BJ (cell line): ENCODE measurements at regions not wholly inside any gene's neighbourhood (a gene's known extent, or its start where the extent isn't known, plus 50 kb on each side); places are given as distances from the start of the nearest gene placed in this dataset.

Experiments used
- CTCF ChIA-PET: fragments of 350-600 bp; formaldehyde crosslinking; extraction: SDS; loops from one replicate; lab custom pipeline; 2021; ENCODE audit warnings: antibody characterized with exemption, inconsistent platforms; lab: Yijun Ruan, JAX
- POLR2A ChIA-PET: fragments of 300-600 bp; sonication (Branson Sonifier 250); formaldehyde crosslinking; extraction: SDS; loops from one replicate; lab custom pipeline; 2021; ENCODE audit warnings: antibody characterized with exemption; lab: Charles Lee
- DNase-seq: peaks from one replicate; pipeline ENCODE4 v3.0.0-alpha.2; 2011; ENCODE audit warnings: low read depth
- H3K27me3 ChIP-seq: 2 replicates; pipeline ENCODE4 v1.6.0; 2011; ENCODE audit warnings: low read length; ENCODE audit not compliant: control insufficient read depth, insufficient read depth
- H3K36me3 ChIP-seq: 2 replicates; pipeline ENCODE4 v1.5.1; 2011; ENCODE audit warnings: low read length; ENCODE audit not compliant: control insufficient read depth, insufficient read depth
- H3K4me3 ChIP-seq: 2 replicates; pipeline ENCODE4 v1.5.1; 2011; ENCODE audit warnings: low read depth, mild to moderate bottlenecking, control low read depth, low read length
- CTCF ChIP-seq: IDR thresholded peaks from 2 replicates; pipeline ENCODE4 v1.5.1; 2011; ENCODE audit warnings: low read depth, mild to moderate bottlenecking, control low read depth, inconsistent platforms, low read length, moderate library complexity; ENCODE audit not compliant: insufficient read depth

GRCh38 chr4:13268703-13269102 lies 215.4 kb downstream of the RAB28 start:
- DNase-seq = no peak
- Histone ChIP-seq H3K27me3 (no peaks in the 10 kb centered on the region), H3K36me3 (no peaks in the 10 kb centered on the region), H3K4me3 (no peak overlapping the region)
- no peak for TF ChIP-seq CTCF
- CTCF ChIA-PET = no interaction called here
- POLR2A ChIA-PET = no interaction called here

DNA sequence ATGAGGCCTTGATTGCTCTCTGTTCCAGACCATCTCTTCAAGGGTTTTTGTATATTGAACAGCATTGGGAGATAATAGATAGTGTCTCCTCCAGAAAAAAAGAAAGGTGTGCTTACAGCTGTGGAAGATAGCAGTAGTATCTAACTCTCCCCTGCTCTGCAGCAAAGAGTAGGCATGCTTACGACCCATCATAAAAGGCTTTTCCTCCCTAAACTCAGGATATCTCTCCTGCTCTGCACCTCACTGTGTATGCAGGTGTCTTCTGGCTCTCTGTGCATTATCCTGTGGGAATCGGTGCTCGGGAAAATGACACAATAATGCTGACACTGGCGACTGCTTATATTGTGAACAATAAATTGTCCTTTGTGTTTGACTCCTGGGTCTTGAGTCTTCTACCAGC lies 216.0 kb downstream of the RAB28 start:
- Histone ChIP-seq H3K4me3 (no peak overlapping the region), H3K36me3 (no peaks in the 10 kb centered on the region), H3K27me3 (no peaks in the 10 kb centered on the region)
- POLR2A ChIA-PET = no interaction called here
- no peak for TF ChIP-seq CTCF
- CTCF ChIA-PET = no interaction called here
- no peak for DNase-seq

- ChIA-PET POLR2A (no interaction called here), CTCF (interaction anchor here (0.7 kb wide), 1 partner anchor 18 kb away, joined by 3 read pairs; no protein-coding TSS in a partner anchor)
- H3K27me3 ChIP-seq = no peaks in the 10 kb centered on the region
- no peak overlapping the region for H3K4me3 ChIP-seq
- DNase-seq = no peak
- TF ChIP-seq CTCF = no peak
- H3K36me3 ChIP-seq = no peaks in the 10 kb centered on the region
Observed at GRCh38 chr4:13267091-13267490, 217.0 kb downstream of the RAB28 start.

GRCh38 chr4:13266687-13267086 lies 217.5 kb downstream of the RAB28 start:
- POLR2A ChIA-PET = no interaction called here
- no peak overlapping the region for H3K4me3 ChIP-seq

DNA sequence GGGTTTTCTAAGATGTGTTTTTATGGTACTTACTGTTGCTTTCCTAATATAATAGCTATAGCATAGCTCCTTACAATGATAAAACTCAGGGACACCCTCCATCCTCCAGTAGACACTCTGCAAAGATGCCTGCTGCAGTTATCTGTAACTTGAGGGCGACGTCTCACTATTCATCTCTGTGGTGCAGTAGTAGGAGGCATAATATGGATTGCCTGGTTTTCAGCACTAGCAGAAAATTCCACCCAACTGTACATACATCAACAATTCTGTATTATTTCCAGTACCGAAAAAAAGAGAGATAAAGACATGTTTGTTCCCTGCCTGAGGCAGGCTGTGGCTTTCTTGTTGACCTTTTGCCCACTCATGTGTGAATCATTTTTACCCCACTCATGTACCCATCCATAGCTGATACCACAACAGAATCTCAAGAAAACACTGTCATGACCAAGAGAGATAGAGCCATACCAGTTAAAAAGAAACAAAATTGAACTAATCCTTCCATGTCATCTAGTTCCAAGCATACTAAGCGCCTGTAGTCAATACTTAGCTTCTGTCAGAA lies 220.1 kb downstream of the RAB28 start:
- H3K4me3 ChIP-seq = no peak overlapping the region
- ChIA-PET CTCF (interaction anchor here (0.6 kb wide), 1 partner anchor 165 kb away, joined by 3 read pairs; no protein-coding TSS in a partner anchor), POLR2A (no interaction called here)
- DNase-seq = no peak
- no peaks in the 10 kb centered on the region for H3K27me3 ChIP-seq
- no peak for TF ChIP-seq CTCF
- H3K36me3 ChIP-seq = no peaks in the 10 kb centered on the region

More at GRCh38 chr4:13266687-13267086, 217.5 kb downstream of the RAB28 start:
- no peak for TF ChIP-seq CTCF
- no peaks in the 10 kb centered on the region for H3K27me3 ChIP-seq
- DNase-seq = no peak
- no peaks in the 10 kb centered on the region for H3K36me3 ChIP-seq
- CTCF ChIA-PET = interaction anchor here (0.7 kb wide), 1 partner anchor 18 kb away, joined by 3 read pairs; no protein-coding TSS in a partner anchor
